ENCODE measurements at regions not wholly inside any gene's neighbourhood (a gene's known extent, or its start where the extent isn't known, plus 50 kb on each side); places are given as distances from the start of the nearest gene placed in this dataset.

DNA sequence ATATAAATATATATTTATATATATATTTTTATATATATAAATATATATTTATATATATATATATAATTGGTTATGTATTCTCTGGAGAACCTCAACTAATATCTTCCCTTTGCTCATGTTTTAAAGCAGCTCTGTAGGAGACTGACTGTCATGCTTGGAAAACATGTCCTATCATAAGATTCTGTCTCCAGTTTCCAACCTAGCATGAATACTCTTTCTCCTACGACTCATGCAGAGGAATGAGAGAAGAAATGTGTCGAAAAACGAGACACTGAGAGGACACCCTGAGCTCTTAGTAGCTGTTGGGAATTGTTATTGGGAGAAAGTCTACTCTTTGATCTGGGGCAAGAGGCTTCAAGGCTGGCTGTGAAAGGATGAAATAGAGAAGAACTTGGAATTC is 166.5 kb upstream of the SLIT2 start:
- no peak overlapping the region for H3K4me3 ChIP-seq (replicated peaks in 1 of 3; ENCODE audit: low read depth in 2 of 3, low read length in 3 of 3)
- H4K20me1 ChIP-seq (ENCODE audit: insufficient read depth, low read length), result no peaks in the 10 kb centered on the region
- intact Hi-C loops (cut with micrococcal nuclease), result no loop called here
- H3K4me2 ChIP-seq (replicated peaks; ENCODE audit: extremely low read depth, low read length, poor library complexity, severe bottlenecking), result no peak overlapping the region
- H3K9me3 ChIP-seq (replicated peaks in 1 of 2; ENCODE audit: control insufficient read depth in 1 of 2, insufficient read depth in 1 of 2, low read length in 2 of 2), result no peaks in the 10 kb centered on the region
- H3K79me2 ChIP-seq (ENCODE audit: insufficient read depth, low read length), result no peaks in the 10 kb centered on the region
- no peak for DNase-seq
- H3K36me3 Mint-ChIP-seq, result no peaks in the 10 kb centered on the region
- H3K4me1 Mint-ChIP-seq, result no peaks in the 10 kb centered on the region
- 94% methylated on average over 2 of the region's 3 CpGs for WGBS (ENCODE audit: insufficient coverage)
- H3K27ac ChIP-seq (ENCODE audit: low read depth in 1 of 2, low read length in 2 of 2), result no peak overlapping the region
- no peaks in the 10 kb centered on the region for H3K27me3 Mint-ChIP-seq (ENCODE audit: low read depth in 3 of 3)
- no peaks in the 10 kb centered on the region for H3K27me3 ChIP-seq (ENCODE audit: control insufficient read depth in 2 of 2, insufficient read depth in 2 of 2, low read length in 2 of 2)
- TF ChIP-seq, protein P1, sequence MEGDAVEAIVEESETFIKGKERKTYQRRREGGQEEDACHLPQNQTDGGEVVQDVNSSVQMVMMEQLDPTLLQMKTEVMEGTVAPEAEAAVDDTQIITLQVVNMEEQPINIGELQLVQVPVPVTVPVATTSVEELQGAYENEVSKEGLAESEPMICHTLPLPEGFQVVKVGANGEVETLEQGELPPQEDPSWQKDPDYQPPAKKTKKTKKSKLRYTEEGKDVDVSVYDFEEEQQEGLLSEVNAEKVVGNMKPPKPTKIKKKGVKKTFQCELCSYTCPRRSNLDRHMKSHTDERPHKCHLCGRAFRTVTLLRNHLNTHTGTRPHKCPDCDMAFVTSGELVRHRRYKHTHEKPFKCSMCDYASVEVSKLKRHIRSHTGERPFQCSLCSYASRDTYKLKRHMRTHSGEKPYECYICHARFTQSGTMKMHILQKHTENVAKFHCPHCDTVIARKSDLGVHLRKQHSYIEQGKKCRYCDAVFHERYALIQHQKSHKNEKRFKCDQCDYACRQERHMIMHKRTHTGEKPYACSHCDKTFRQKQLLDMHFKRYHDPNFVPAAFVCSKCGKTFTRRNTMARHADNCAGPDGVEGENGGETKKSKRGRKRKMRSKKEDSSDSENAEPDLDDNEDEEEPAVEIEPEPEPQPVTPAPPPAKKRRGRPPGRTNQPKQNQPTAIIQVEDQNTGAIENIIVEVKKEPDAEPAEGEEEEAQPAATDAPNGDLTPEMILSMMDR (IDR thresholded peaks at IDR 0.05), result no peak
- no peaks in the 10 kb centered on the region for H3K4me1 ChIP-seq (ENCODE audit: control insufficient read depth in 1 of 2, insufficient read depth in 2 of 2, low read length in 2 of 2)
- no peak overlapping the region for H3K9ac ChIP-seq (ENCODE audit: insufficient read depth, low read length, poor library complexity, severe bottlenecking)
- H2AFZ ChIP-seq (ENCODE audit: insufficient read depth, low read depth, low read length, poor library complexity, severe bottlenecking), result no peak overlapping the region
- no peak overlapping the region for H3K4me3 Mint-ChIP-seq
- H3K27ac Mint-ChIP-seq, result no peak overlapping the region
- H3K9me3 Mint-ChIP-seq, result peaks cover 0 to under 1% (median 0%) of the 10 kb centered on the region in 7 donors
- H3K36me3 ChIP-seq (replicated peaks in 1 of 2; ENCODE audit: control insufficient read depth in 1 of 2, insufficient read depth in 2 of 2, low read length in 2 of 2), result no peaks in the 10 kb centered on the region

DNA sequence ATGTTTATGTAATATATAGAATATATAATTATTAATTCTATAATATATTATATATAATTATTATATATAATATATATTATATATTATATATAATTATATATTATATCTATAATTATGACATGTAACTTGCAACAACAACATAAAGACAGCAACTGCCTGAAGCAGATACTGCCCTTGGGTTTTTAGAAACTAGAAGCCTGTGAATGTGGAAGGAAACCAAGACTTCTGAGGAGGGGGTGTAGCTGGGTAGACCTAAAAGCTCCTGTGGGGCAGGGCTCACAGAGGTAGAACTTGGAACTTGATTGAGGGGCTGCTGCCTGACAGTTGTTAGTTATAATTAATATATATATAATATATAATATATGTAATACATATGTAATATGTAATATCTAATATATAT is 167.2 kb upstream of the SLIT2 start:
- H3K27me3 ChIP-seq (ENCODE audit: control insufficient read depth in 2 of 2, insufficient read depth in 2 of 2, low read length in 2 of 2), result no peaks in the 10 kb centered on the region
- H3K9me3 ChIP-seq (replicated peaks in 1 of 2; ENCODE audit: control insufficient read depth in 1 of 2, insufficient read depth in 1 of 2, low read length in 2 of 2), result no peaks in the 10 kb centered on the region
- H3K27ac Mint-ChIP-seq, result no peak overlapping the region
- intact Hi-C loops (cut with micrococcal nuclease), result no loop called here
- H3K4me1 ChIP-seq (ENCODE audit: control insufficient read depth in 1 of 2, insufficient read depth in 2 of 2, low read length in 2 of 2), result no peaks in the 10 kb centered on the region
- peaks cover 0 to 2% (median 0%) of the 10 kb centered on the region in 7 donors for H3K9me3 Mint-ChIP-seq
- H3K27ac ChIP-seq (ENCODE audit: low read depth in 1 of 2, low read length in 2 of 2), result no peak overlapping the region
- no peaks in the 10 kb centered on the region for H3K4me1 Mint-ChIP-seq
- H3K27me3 Mint-ChIP-seq (ENCODE audit: low read depth in 3 of 3), result no peaks in the 10 kb centered on the region
- DNase-seq, result no peak
- no peaks in the 10 kb centered on the region for H3K79me2 ChIP-seq (ENCODE audit: insufficient read depth, low read length)
- TF ChIP-seq, protein P1 (IDR thresholded peaks at IDR 0.05), result no peak
- no peaks in the 10 kb centered on the region for H3K36me3 ChIP-seq (replicated peaks in 1 of 2; ENCODE audit: control insufficient read depth in 1 of 2, insufficient read depth in 2 of 2, low read length in 2 of 2)
- H3K4me3 ChIP-seq (replicated peaks in 1 of 3; ENCODE audit: low read depth in 2 of 3, low read length in 3 of 3), result no peak overlapping the region
- H2AFZ ChIP-seq (ENCODE audit: insufficient read depth, low read depth, low read length, poor library complexity, severe bottlenecking), result no peak overlapping the region
- no peaks in the 10 kb centered on the region for H4K20me1 ChIP-seq (ENCODE audit: insufficient read depth, low read length)
- H3K4me3 Mint-ChIP-seq, result no peak overlapping the region
- H3K4me2 ChIP-seq (replicated peaks; ENCODE audit: extremely low read depth, low read length, poor library complexity, severe bottlenecking), result no peak overlapping the region
- no peak overlapping the region for H3K9ac ChIP-seq (ENCODE audit: insufficient read depth, low read length, poor library complexity, severe bottlenecking)
- H3K36me3 Mint-ChIP-seq, result no peaks in the 10 kb centered on the region
